WERI-Rb-1 (cell line): ENCODE measurements at regions not wholly inside any gene's neighbourhood (a gene's known extent, or its start where the extent isn't known, plus 50 kb on each side); places are given as distances from the start of the nearest gene placed in this dataset.

Experiments
- DNase-seq: peaks from one replicate; pipeline ENCODE4 v3.0.0-alpha.2; 2020
- H3K27ac ChIP-seq: fragments of 250-450 bp; sonication (Bioruptor Pico); 2 replicates; pipeline ENCODE4 v1.5.1; 2020; ENCODE audit warnings: mild to moderate bottlenecking, moderate library complexity
- H3K27me3 ChIP-seq: fragments of 250-450 bp; sonication (Bioruptor Pico); 2 replicates; pipeline ENCODE4 v1.5.1; 2021; ENCODE audit warnings: mild to moderate bottlenecking, low read depth, moderate library complexity; ENCODE audit not compliant: insufficient read depth, severe bottlenecking
- H3K36me3 ChIP-seq: fragments of 250-450 bp; sonication (Bioruptor Pico); 2 replicates; pipeline ENCODE4 v1.5.1; 2020; ENCODE audit warnings: mild to moderate bottlenecking, moderate library complexity
- H3K4me3 ChIP-seq: 2 replicates; pipeline ENCODE4 v1.5.1; 2011; ENCODE audit warnings: low read depth, mild to moderate bottlenecking, control low read depth, low read length
- H3K9me3 ChIP-seq: fragments of 250-450 bp; sonication (Bioruptor Pico); 2 replicates; pipeline ENCODE4 v1.5.1; 2021; ENCODE audit warnings: mild to moderate bottlenecking, moderate library complexity; ENCODE audit not compliant: severe bottlenecking
- CTCF ChIP-seq: IDR thresholded peaks from 2 replicates; pipeline ENCODE4 v1.5.1; 2011; ENCODE audit warnings: low read depth, mild to moderate bottlenecking, control low read depth, inconsistent platforms, low read length

- no peaks in the 10 kb centered on the region for H3K36me3 ChIP-seq
- H3K27me3 ChIP-seq, result no peaks in the 10 kb centered on the region
- H3K27ac ChIP-seq, result no peak overlapping the region
- no peak overlapping the region for H3K4me3 ChIP-seq
- TF ChIP-seq CTCF, result no peak
- H3K9me3 ChIP-seq, result no peaks in the 10 kb centered on the region
- DNase-seq, result no peak
Measured at GRCh38 chr5:60274747-60275146, 381.2 kb upstream of the PDE4D start.

- Histone ChIP-seq H3K9me3 (no peaks in the 10 kb centered on the region), H3K27ac (no peak overlapping the region), H3K36me3 (no peaks in the 10 kb centered on the region), H3K27me3 (no peaks in the 10 kb centered on the region), H3K4me3 (no peak overlapping the region)
- TF ChIP-seq CTCF, result no peak
- DNase-seq, result no peak
Measured at GRCh38 chr5:60271517-60271916, 378.0 kb upstream of the PDE4D start.

GRCh38 chr5:60267907-60268306 is 374.4 kb upstream of the PDE4D start:
- no peak for DNase-seq

GRCh38 chr5:60263346-60263745 is 369.8 kb upstream of the PDE4D start:
- no peak for DNase-seq
- Histone ChIP-seq H3K4me3 (no peak overlapping the region), H3K36me3 (no peaks in the 10 kb centered on the region), H3K27ac (no peak overlapping the region), H3K27me3 (no peaks in the 10 kb centered on the region), H3K9me3 (peaks cover 2% of the 10 kb centered on the region)
- TF ChIP-seq CTCF, result no peak

More at GRCh38 chr5:60267907-60268306, 374.4 kb upstream of the PDE4D start:
- Histone ChIP-seq H3K27me3 (no peaks in the 10 kb centered on the region), H3K4me3 (no peak overlapping the region), H3K36me3 (no peaks in the 10 kb centered on the region), H3K27ac (no peak overlapping the region), H3K9me3 (peaks cover 2% of the 10 kb centered on the region)
- no peak for TF ChIP-seq CTCF

- H3K9me3 ChIP-seq, result peaks cover 2% of the 10 kb centered on the region
- no peak overlapping the region for H3K27ac ChIP-seq
- H3K36me3 ChIP-seq, result no peaks in the 10 kb centered on the region
- H3K27me3 ChIP-seq, result no peaks in the 10 kb centered on the region
- no peak for TF ChIP-seq CTCF
- H3K4me3 ChIP-seq, result no peak overlapping the region
- no peak for DNase-seq
Measured at GRCh38 chr5:60262576-60263295, 369.2 kb upstream of the PDE4D start.

- peaks cover 2% of the 10 kb centered on the region for H3K9me3 ChIP-seq
- no peak overlapping the region for H3K4me3 ChIP-seq
- no peaks in the 10 kb centered on the region for H3K27me3 ChIP-seq
- TF ChIP-seq CTCF, result no peak
- H3K27ac ChIP-seq, result no peak overlapping the region
- no peaks in the 10 kb centered on the region for H3K36me3 ChIP-seq
- no peak for DNase-seq
Measured at GRCh38 chr5:60261732-60262131, 368.2 kb upstream of the PDE4D start.
